SK-N-SH (cell line): ENCODE measurements at regions not wholly inside any gene's neighbourhood (a gene's known extent, or its start where the extent isn't known, plus 50 kb on each side); places are given as distances from the start of the nearest gene placed in this dataset.

ENCODE experiments used
- CTCF ChIA-PET: fragments of 300-600, 350-600 bp; formaldehyde crosslinking; extraction: SDS; loops from one replicate; lab custom pipeline; 2021; lab: Yijun Ruan, JAX
- POLR2A ChIA-PET: fragments of 350-600 bp; sonication (Branson Sonifier 250); formaldehyde crosslinking; extraction: SDS; loops from one replicate; lab custom pipeline; 2020; ENCODE audit warnings: antibody characterized with exemption, inconsistent platforms; lab: Yijun Ruan, JAX
- DNase-seq: peaks from one replicate; pipeline ENCODE4 v3.0.0; 2012
- H2AFZ ChIP-seq: fragments of 200-600 bp; sonication (generic); 2 replicates; pipeline ENCODE4 v1.8.1; 2016; ENCODE audit warnings: antibody characterized with exemption, mild to moderate bottlenecking, low read depth
- H3F3A ChIP-seq: fragments of 200-600 bp; sonication (generic); replicated peaks from 2 replicates; pipeline ENCODE3; 2016; ENCODE audit warnings: antibody characterized with exemption, mild to moderate bottlenecking; ENCODE audit not compliant: insufficient read depth
- H3K27ac ChIP-seq, 2 experiments: fragments of 200-500 bp in 1 of 2; fragments of 200-600 bp in 1 of 2; sonication (Bioruptor generic) in 1 of 2; sonication (generic), shearing (Covaris generic) in 1 of 2; 2 replicates each; pipeline versions ENCODE4 v1.5.1 to v1.6.1; 2014 to 2016; ENCODE audit warnings: low read depth in 2 of 2, inconsistent platforms in 1 of 2, low read length in 1 of 2, mild to moderate bottlenecking in 1 of 2, mixed read lengths in 1 of 2
- H3K27me3 ChIP-seq: fragments of 200-600 bp; sonication (generic), shearing (Covaris generic); 2 replicates; pipeline ENCODE4 v1.6.1; 2016; ENCODE audit warnings: mixed run types; ENCODE audit not compliant: insufficient read depth
- H3K36me3 ChIP-seq, 2 experiments: fragments of 200-500 bp in 1 of 2; fragments of 200-600 bp in 1 of 2; sonication (Bioruptor generic) in 1 of 2; sonication (generic) in 1 of 2; replicated peaks in 1 of 2; 2 replicates each; pipeline versions ENCODE3 to v1.5.1; 2014 to 2016; ENCODE audit warnings: low read length in 1 of 2, mild to moderate bottlenecking in 1 of 2; ENCODE audit not compliant: insufficient read depth in 2 of 2, control insufficient read depth in 1 of 2
- H3K4me1 ChIP-seq, 2 experiments: fragments of 200-500 bp in 1 of 2; fragments of 200-600 bp in 1 of 2; sonication (Bioruptor generic) in 1 of 2; sonication (generic), shearing (Covaris generic) in 1 of 2; 2 replicates each; pipeline versions ENCODE4 v1.5.1 to v1.6.1; 2014 to 2016; ENCODE audit warnings: low read depth in 1 of 2, low read length in 1 of 2, mixed run types in 1 of 2; ENCODE audit not compliant: insufficient read depth in 2 of 2, control insufficient read depth in 1 of 2
- H3K4me2 ChIP-seq: fragments of 200-600 bp; sonication (generic), shearing (Covaris generic); 2 replicates; pipeline ENCODE4 v1.6.1; 2017; ENCODE audit warnings: mixed run types
- H3K4me3 ChIP-seq, 2 experiments: fragments of 200-500 bp in 1 of 2; fragments of 200-600 bp in 1 of 2; sonication (Bioruptor generic) in 1 of 2; sonication (generic), shearing (Covaris generic) in 1 of 2; 2 replicates each; pipeline versions ENCODE4 v1.5.1 to v1.8.1; 2014 to 2016; ENCODE audit warnings: low read depth in 2 of 2, inconsistent platforms in 1 of 2, low read length in 1 of 2, mild to moderate bottlenecking in 1 of 2, mixed read lengths in 1 of 2, moderate library complexity in 1 of 2
- H3K79me2 ChIP-seq: fragments of 200-600 bp; sonication (generic); 2 replicates; pipeline ENCODE4 v1.8.1; 2017; ENCODE audit warnings: mild to moderate bottlenecking; ENCODE audit not compliant: insufficient read depth
- H3K9ac ChIP-seq: fragments of 200-600 bp; sonication (generic); 2 replicates; pipeline ENCODE4 v1.6.1; 2017; ENCODE audit warnings: mixed run types
- H3K9me2 ChIP-seq: fragments of 200-600 bp; sonication (generic); 2 replicates; pipeline ENCODE4 v1.6.1; 2017; ENCODE audit warnings: mixed run types
- H3K9me3 ChIP-seq: fragments of 200-600 bp; sonication (generic); 2 replicates; pipeline ENCODE4 v1.6.1; 2017; ENCODE audit warnings: mixed run types, mild to moderate bottlenecking, moderate library complexity
- H4K20me1 ChIP-seq: fragments of 200-600 bp; sonication (generic); 2 replicates; pipeline ENCODE4 v1.6.1; 2017; ENCODE audit warnings: mild to moderate bottlenecking, mixed run types; ENCODE audit not compliant: insufficient read depth
- CHD2 ChIP-seq: fragments of 150-350 bp; IDR thresholded peaks from 2 replicates; pipeline ENCODE4 v1.6.1; 2018; ENCODE audit warnings: low read length; ENCODE audit not compliant: partially characterized antibody
- ELF1 ChIP-seq: IDR thresholded peaks from 2 replicates; pipeline ENCODE4 v1.4.0; 2012
- EP300 ChIP-seq, 2 experiments: IDR thresholded peaks; 2 replicates each; pipeline versions ENCODE4 v1.4.0 to v1.6.1; 2012; ENCODE audit warnings: borderline replicate concordance in 1 of 2, low read depth in 1 of 2, low read length in 1 of 2
- FOXJ3 ChIP-seq: sonication (generic); formaldehyde crosslinking; IDR thresholded peaks from 2 replicates; pipeline ENCODE4 v1.5.1; 2020; ENCODE audit warnings: mild to moderate bottlenecking, missing genetic modification reagents
- GABPA ChIP-seq: IDR thresholded peaks from 2 replicates; pipeline ENCODE4 v1.4.0; 2012; ENCODE audit warnings: low read depth, mild to moderate bottlenecking
- GATA2 ChIP-seq: sonication (generic); formaldehyde crosslinking; IDR thresholded peaks from 2 replicates; pipeline ENCODE4 v1.5.0; 2020; ENCODE audit warnings: mild to moderate bottlenecking, missing genetic modification reagents
- JUND ChIP-seq: IDR thresholded peaks from 2 replicates; pipeline ENCODE4 v1.4.0; 2012
- NFIC ChIP-seq: IDR thresholded peaks from 2 replicates; pipeline ENCODE4 v1.4.0; 2012; ENCODE audit warnings: borderline replicate concordance
- NRF1 ChIP-seq: IDR thresholded peaks from 2 replicates; pipeline ENCODE4 v1.6.1; 2012; ENCODE audit warnings: low read depth, mild to moderate bottlenecking, low read length
- POLR2AphosphoS5 ChIP-seq: IDR thresholded peaks from 2 replicates; pipeline ENCODE4 v1.6.1; 2012; ENCODE audit warnings: low read depth, low read length
- RAD21 ChIP-seq: IDR thresholded peaks from 2 replicates; pipeline ENCODE4 v1.6.1; 2012; ENCODE audit warnings: mild to moderate bottlenecking, low read length
- RFX5 ChIP-seq: IDR thresholded peaks from 2 replicates; pipeline ENCODE4 v1.6.1; 2012; ENCODE audit warnings: mild to moderate bottlenecking, improper control_type of control experiment, low read length
- SIN3A ChIP-seq: IDR thresholded peaks from 2 replicates; pipeline ENCODE4 v1.6.1; 2012; ENCODE audit warnings: low read depth, mild to moderate bottlenecking, low read length, moderate library complexity, borderline replicate concordance
- SMC3 ChIP-seq: IDR thresholded peaks from 2 replicates; pipeline ENCODE4 v1.6.1; 2012; ENCODE audit warnings: low read depth, low read length, improper control_type of control experiment
- TAF1 ChIP-seq: IDR thresholded peaks from 2 replicates; pipeline ENCODE4 v1.6.1; 2012; ENCODE audit warnings: low read depth, mild to moderate bottlenecking, low read length, moderate library complexity, borderline replicate concordance
- TCF12 ChIP-seq: IDR thresholded peaks from 2 replicates; pipeline ENCODE4 v1.4.0; 2012
- TEAD4 ChIP-seq: IDR thresholded peaks from 2 replicates; pipeline ENCODE4 v1.4.0; 2012; ENCODE audit warnings: mild to moderate bottlenecking, borderline replicate concordance; ENCODE audit not compliant: insufficient read depth
- YY1 ChIP-seq: IDR thresholded peaks from 2 replicates; pipeline ENCODE4 v1.4.0; 2012; ENCODE audit warnings: low read depth, mild to moderate bottlenecking
- WGBS: methylation state at CpG from one replicate; pipeline ENCODE4 v1.1.6; 2017; ENCODE audit warnings: low lambda C conversion rate; 5-methylcytosine and 5-hydroxymethylcytosine counted together
- TF ChIP-seq, protein P1 (sequence below): IDR thresholded peaks from 2 replicates; pipeline ENCODE4 v1.4.0; 2012; ENCODE audit warnings: low read depth
- TF ChIP-seq, protein P2 (sequence below): IDR thresholded peaks from 2 replicates; pipeline ENCODE4; 2012
- TF ChIP-seq, protein P3 (sequence below): fragments of 150-350 bp; IDR thresholded peaks from 2 replicates; pipeline ENCODE4 v1.6.1; 2016; ENCODE audit warnings: mild to moderate bottlenecking, low read depth, low read length
- TF ChIP-seq, protein P4 (sequence below): IDR thresholded peaks from 2 replicates; pipeline ENCODE4 v1.4.0; 2012; ENCODE audit warnings: low read depth, borderline replicate concordance
- TF ChIP-seq, protein P5 (sequence below): fragments of 150-350 bp; IDR thresholded peaks from 2 replicates; pipeline ENCODE4 v1.6.1; 2017; ENCODE audit warnings: antibody characterized with exemption, low read length, low read depth, borderline replicate concordance

DNA sequence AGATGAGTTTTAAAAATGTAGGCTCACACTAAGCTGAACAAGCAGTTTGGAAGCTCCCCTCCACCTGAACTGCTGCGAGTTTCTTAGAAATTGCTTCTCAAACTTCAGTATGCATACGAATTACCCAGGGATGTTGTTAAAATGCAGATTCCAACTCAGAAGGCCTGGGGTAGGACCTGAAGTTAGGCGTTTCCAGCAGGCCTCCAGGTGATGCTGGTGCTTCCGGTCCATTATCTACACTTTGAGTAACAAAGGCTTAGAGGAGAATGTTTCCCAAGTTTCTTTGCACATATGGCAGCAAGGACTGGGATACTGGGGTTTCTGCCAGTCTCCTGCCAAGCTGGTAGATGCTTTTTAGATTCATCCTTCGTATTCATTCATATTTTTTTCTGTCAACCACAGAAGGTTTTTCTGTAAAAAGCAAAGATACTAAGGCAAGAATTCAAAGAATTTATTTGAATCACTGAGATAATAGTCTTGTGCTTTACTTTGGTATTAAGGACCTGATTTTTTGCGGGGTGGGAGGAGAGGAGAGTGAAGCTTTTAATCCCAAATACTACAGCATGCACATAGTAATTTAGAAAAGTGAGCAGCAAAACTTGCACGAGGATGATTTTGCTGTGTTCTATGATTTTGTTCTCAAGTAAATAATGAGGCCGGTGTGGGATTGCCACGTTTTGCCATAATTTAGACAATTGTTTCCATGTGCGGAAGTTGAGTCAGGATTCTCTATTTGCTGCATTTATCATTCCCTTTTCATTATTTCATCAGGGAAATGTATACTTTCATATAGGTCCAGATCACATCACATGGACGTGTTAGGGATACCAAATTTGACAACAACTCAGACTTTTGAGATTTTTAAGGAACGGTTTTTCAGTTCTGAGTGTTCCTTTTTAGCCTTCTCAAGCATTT, 137.6 kb upstream of the SPATS2L start:
- no peaks in the 10 kb centered on the region for H4K20me1 ChIP-seq
- H3K79me2 ChIP-seq: no peaks in the 10 kb centered on the region
- no peaks in the 10 kb centered on the region for H3K4me1 ChIP-seq
- WGBS: 63% methylated on average over 12 of the region's 12 CpGs
- no peak for TF ChIP-seq GABPA
- TF ChIP-seq, protein P1, sequence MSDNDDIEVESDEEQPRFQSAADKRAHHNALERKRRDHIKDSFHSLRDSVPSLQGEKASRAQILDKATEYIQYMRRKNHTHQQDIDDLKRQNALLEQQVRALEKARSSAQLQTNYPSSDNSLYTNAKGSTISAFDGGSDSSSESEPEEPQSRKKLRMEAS: no peak
- no peak for TF ChIP-seq CHD2
- TF ChIP-seq YY1: no peak
- no peak for TF ChIP-seq RFX5
- no peak for TF ChIP-seq TEAD4
- H3K36me3 ChIP-seq: no peaks in the 10 kb centered on the region
- no peak overlapping the region for H3K4me2 ChIP-seq
- H3K27me3 ChIP-seq: no peaks in the 10 kb centered on the region
- no peak overlapping the region for H3K4me3 ChIP-seq
- no peak overlapping the region for H2AFZ ChIP-seq
- no peaks in the 10 kb centered on the region for H3K9me3 ChIP-seq
- no peak for DNase-seq
- no peaks in the 10 kb centered on the region for H3K9me2 ChIP-seq
- H3F3A ChIP-seq: no peaks in the 10 kb centered on the region
- H3K9ac ChIP-seq: no peak overlapping the region
- POLR2A ChIA-PET: no interaction called here
- CTCF ChIA-PET: interaction anchor here (1.6 kb wide), 1 partner anchor 21 kb away, joined by 3 read pairs; no protein-coding TSS in a partner anchor
- no peak overlapping the region for H3K27ac ChIP-seq

DNA sequence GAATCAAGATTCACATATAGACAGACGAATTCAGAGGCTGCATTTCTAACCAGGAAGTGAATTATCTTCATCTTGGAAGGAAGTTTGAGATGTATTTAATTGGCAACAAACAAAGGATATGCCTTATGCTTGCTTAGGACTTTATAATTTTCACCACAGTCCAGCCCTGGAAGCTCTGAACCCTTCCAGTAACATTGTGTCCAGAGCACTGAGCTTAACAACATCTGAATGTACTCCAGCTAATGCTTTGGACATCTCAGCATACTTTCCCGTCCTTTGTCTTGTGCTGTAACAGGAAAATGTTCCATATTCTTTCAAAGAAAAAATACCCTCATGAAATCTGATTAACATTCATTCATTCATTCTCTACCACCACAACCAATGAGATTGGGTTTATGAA, 136.3 kb upstream of the SPATS2L start:
- H3F3A ChIP-seq: no peaks in the 10 kb centered on the region
- H3K36me3 ChIP-seq: no peaks in the 10 kb centered on the region
- H3K9ac ChIP-seq: no peak overlapping the region
- POLR2A ChIA-PET: no interaction called here
- H3K4me2 ChIP-seq: no peak overlapping the region
- H4K20me1 ChIP-seq: no peaks in the 10 kb centered on the region
- no peaks in the 10 kb centered on the region for H3K9me3 ChIP-seq
- H3K27ac ChIP-seq: no peak overlapping the region
- DNase-seq: no peak
- no peak overlapping the region for H3K4me3 ChIP-seq
- TF ChIP-seq NRF1 (no peak), YY1 (no peak), TEAD4 (no peak), TAF1 (no peak), RAD21 (no peak), EP300 (IDR thresholded peaks at IDR 0.05; ENCODE audit: borderline replicate concordance in 1 of 2, low read depth in 1 of 2, low read length in 1 of 2) (no peak), TCF12 (no peak), FOXJ3 (CRISPR knock-in tag) (no peak), GATA2 (CRISPR knock-in tag) (no peak), CHD2 (no peak), SIN3A (no peak), POLR2AphosphoS5 (no peak), ELF1 (no peak), JUND (no peak), NFIC (no peak), SMC3 (no peak)
- TF ChIP-seq, protein P2, sequence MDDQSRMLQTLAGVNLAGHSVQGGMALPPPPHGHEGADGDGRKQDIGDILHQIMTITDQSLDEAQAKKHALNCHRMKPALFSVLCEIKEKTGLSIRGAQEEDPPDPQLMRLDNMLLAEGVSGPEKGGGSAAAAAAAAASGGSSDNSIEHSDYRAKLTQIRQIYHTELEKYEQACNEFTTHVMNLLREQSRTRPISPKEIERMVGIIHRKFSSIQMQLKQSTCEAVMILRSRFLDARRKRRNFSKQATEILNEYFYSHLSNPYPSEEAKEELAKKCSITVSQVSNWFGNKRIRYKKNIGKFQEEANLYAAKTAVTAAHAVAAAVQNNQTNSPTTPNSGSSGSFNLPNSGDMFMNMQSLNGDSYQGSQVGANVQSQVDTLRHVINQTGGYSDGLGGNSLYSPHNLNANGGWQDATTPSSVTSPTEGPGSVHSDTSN: no peak
- TF ChIP-seq, protein P3, sequence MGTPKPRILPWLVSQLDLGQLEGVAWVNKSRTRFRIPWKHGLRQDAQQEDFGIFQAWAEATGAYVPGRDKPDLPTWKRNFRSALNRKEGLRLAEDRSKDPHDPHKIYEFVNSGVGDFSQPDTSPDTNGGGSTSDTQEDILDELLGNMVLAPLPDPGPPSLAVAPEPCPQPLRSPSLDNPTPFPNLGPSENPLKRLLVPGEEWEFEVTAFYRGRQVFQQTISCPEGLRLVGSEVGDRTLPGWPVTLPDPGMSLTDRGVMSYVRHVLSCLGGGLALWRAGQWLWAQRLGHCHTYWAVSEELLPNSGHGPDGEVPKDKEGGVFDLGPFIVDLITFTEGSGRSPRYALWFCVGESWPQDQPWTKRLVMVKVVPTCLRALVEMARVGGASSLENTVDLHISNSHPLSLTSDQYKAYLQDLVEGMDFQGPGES: no peak
- TF ChIP-seq, protein P4, sequence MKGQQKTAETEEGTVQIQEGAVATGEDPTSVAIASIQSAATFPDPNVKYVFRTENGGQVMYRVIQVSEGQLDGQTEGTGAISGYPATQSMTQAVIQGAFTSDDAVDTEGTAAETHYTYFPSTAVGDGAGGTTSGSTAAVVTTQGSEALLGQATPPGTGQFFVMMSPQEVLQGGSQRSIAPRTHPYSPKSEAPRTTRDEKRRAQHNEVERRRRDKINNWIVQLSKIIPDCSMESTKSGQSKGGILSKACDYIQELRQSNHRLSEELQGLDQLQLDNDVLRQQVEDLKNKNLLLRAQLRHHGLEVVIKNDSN: no peak
- TF ChIP-seq, protein P5, sequence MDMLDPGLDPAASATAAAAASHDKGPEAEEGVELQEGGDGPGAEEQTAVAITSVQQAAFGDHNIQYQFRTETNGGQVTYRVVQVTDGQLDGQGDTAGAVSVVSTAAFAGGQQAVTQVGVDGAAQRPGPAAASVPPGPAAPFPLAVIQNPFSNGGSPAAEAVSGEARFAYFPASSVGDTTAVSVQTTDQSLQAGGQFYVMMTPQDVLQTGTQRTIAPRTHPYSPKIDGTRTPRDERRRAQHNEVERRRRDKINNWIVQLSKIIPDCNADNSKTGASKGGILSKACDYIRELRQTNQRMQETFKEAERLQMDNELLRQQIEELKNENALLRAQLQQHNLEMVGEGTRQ: no peak
- H2AFZ ChIP-seq: no peak overlapping the region
- no peaks in the 10 kb centered on the region for H3K4me1 ChIP-seq
- no peaks in the 10 kb centered on the region for H3K27me3 ChIP-seq
- no peaks in the 10 kb centered on the region for H3K9me2 ChIP-seq
- 50% methylated on average over 2 of the region's 2 CpGs for WGBS
- CTCF ChIA-PET: interaction anchor here (1.4 to 1.6 kb wide), 2 partner anchors 18 to 22 kb away, joined by 3 to 4 read pairs; no protein-coding TSS in a partner anchor
- H3K79me2 ChIP-seq: no peaks in the 10 kb centered on the region
